ENCODE measurements at regions not wholly inside any gene's neighbourhood (a gene's known extent, or its start where the extent isn't known, plus 50 kb on each side); places are given as distances from the start of the nearest gene placed in this dataset.

GRCh38 chr4:79650217-79650616 lies 242.2 kb upstream of the GK2 start:
- no peak for TF ChIP-seq CTCF (IDR thresholded peaks at IDR 0.05)
- TF ChIP-seq POLR2A (IDR thresholded peaks at IDR 0.05): no peak
